Stimulated activated CD4-positive, alpha-beta T cell treated with anti-CD3 and anti-CD28 coated beads, Interleukin-12 subunit alpha, Interleukin-12 subunit beta, amount 100 ng/mL, for 24 hours (primary cell): ENCODE measurements at regions not wholly inside any gene's neighbourhood (a gene's known extent, or its start where the extent isn't known, plus 50 kb on each side); places are given as distances from the start of the nearest gene placed in this dataset.
"Not testable (repeated sequence)": the region's sequence is repeated elsewhere in the genome, so short reads cannot be mapped to it uniquely, and the experiment has no call there.

Source experiments
- DNase-seq, 2 experiments: peaks; one replicate each; pipeline ENCODE4 v3.0.0-alpha.2; 2020; ENCODE audit warnings: low read depth in 2 of 2

GRCh38 chr13:80177327-80177726 lies 163.6 kb downstream of the SPRY2 start:
- DNase-seq, result no peak

DNA sequence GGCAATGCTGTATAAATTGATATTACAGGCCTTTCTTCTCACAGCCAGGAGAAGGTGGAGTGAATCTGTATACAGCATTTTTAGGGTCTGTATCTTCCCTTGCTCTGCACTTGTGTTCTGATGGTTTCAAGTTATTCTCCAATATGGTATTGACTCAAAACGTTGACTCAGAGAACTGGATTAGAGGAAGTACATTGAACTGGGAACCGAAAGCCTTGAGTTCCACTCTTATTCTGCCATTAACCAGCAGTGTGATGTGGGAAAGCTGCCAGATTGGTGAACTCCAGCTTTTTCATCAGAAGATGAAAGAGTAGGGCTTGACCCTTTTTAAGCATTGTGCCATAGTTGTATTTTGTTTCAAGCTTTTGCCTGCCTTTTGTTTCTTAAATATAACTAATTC lies 167.7 kb downstream of the SPRY2 start:
- DNase-seq, result no peak

DNA sequence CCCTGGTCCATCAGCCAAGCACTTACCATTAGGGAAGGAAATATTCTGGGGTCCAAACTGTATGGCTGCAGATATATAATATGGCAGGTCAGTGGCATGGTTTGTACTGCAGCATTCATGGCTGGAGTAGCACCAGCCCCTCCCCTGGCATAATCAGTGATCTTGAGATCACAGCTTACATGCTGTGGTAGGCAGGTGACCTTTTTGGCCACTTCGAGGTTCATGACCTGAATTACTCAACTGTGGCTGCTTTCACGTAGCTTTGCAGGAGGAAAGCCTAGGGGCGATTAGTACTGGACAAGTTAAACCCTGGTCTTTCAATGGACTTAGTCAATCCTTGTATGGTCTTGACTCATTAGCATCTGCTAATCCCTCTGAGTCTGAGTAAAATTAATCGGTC lies 169.8 kb downstream of the SPRY2 start:
- no peak for DNase-seq

DNA sequence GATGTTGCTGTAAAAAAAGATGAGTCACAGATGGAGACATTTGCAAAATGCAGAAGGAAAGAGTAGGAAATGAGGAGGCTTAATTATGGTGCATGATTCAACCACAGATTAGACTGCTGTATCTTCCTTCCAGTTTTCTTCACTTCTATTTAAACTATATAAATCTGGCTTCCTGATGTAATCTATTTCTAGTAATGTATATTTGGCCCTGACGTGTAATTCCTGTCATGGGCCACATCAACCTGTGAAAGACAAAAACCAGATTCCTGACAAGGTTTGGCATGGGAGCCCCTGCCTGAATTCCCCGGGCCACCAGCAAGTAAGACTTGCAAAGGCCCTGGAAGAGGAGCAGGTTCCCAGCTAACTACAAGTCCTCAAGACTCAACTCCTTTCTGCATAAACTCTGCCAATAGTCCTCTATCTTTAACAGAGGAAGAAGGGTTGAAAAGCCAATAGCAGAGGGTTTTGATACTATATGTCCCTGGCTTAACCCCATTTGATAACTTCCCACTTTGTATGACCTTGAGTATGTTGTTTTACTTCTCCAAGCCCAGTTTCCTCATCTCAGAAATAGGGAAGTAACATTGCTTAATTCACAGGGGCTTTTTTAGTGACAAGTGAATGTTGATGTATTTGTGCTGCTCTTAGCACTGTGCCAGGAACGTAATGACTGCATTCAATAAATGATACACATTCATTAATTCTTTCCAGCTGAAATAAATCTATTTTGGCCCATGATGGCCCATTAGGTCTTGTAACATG lies 172.7 kb downstream of the SPRY2 start:
- DNase-seq, result no peak

- no peak for DNase-seq
Measured at GRCh38 chr13:80166352-80166751, 174.6 kb downstream of the SPRY2 start.

DNA sequence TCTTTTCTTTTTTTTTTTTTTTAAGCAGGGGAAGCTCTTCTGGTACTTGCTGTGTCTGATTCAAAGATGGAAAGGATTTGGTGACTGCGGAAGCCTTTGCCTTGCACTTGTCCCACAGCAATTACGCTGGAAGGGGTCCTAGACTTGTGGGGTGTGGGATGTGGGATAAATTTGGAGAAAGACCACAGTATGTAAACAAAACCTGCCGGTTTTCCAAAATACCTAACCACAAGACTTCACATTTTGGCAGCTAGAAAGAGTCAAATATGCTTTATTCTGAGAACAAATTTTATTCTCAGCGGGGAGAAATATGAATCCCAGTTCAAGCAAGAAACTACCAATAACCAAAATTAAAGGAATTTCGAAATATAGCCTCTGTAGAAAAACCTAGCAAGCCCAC lies 176.5 kb downstream of the SPRY2 start:
- no peak for DNase-seq

GRCh38 chr13:80161896-80162295 lies 179.0 kb downstream of the SPRY2 start:
- DNase-seq, result no peak

- DNase-seq, result no peak
Measured at GRCh38 chr13:80161219-80161618, 179.7 kb downstream of the SPRY2 start.

- DNase-seq, result no peak
Measured at GRCh38 chr13:80160110-80160509, 180.8 kb downstream of the SPRY2 start.

DNA sequence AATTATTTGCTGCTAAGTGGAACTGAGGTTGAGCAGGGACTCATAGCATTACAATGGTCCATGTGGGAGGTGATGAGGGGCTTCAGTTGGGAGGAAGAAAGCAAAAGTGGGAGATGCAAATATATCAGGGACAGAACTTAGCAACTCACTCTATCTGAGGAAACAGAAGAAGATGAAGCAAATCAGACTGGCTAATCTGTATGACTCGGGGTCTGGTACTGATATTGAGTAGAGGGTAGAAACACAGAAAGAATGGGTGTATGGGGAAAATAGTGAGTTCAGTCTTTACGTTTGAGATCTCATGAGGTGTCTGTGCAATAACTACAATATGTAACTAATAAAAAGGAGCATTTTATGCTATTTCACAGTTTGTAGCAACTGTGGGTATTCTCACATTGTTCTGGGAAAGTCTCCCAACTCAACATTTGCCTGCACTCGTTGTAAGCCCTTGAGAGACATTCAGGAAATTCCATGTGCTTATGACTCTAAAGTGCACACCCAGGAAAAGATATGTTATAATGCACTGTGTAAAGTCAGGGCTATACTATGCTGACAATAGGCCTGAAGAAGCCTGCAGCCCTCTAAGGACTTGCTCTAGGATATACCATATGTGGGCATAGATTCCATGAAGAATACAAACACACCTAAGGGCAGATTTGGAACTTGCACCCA lies 183.5 kb downstream of the SPRY2 start:
- no peak for DNase-seq

GRCh38 chr13:80152142-80152541 lies 188.8 kb downstream of the SPRY2 start:
- not testable (repeated sequence) for DNase-seq

DNA sequence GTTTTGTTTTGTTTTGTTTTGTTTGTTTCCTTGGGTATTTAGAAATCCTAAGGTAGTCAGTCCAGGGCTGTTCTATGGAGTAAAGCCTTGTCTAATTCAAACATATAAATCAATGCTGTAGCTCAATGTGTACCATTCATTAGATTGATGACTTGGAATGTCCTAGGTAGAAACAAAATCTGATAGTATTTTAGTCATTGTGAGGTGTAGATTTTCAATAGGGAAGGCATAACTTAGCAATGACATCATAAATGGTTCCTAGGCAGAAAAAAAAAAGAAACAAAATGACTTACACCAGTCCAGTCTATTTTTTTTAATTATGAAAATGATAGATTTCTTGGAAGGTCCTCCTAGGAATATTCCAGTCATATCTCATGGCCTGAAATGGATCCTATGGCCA lies 189.9 kb downstream of the SPRY2 start:
- no peak for DNase-seq

GRCh38 chr13:80149736-80150135 lies 191.2 kb downstream of the SPRY2 start:
- no peak for DNase-seq

DNA sequence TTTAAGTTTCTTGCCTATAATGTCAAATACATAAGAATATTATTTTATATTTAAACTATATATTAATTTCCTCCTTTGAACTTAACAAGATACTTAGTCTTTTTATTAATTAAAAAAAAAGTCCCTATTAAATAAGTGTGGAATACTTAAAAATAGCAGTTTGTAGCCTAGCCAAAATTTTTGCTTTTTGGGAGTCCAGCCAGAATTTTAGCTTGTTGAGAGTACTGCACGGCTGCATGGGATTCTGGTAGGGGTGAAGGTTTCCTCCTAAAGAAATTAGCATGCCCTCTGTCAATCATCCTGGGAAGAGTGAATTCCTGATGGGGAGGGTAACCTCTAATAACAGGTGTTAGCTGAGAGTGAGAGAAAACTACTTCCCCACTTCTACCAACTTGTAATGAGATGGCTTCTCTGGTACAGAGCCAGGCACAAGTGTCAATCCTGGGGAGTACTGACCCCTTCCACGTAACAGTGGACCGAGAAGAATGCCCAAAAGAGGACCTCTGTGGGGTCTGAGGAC lies 195.7 kb downstream of the SPRY2 start:
- no peak for DNase-seq

GRCh38 chr13:80144493-80144892 lies 196.4 kb downstream of the SPRY2 start:
- DNase-seq, result no peak

DNA sequence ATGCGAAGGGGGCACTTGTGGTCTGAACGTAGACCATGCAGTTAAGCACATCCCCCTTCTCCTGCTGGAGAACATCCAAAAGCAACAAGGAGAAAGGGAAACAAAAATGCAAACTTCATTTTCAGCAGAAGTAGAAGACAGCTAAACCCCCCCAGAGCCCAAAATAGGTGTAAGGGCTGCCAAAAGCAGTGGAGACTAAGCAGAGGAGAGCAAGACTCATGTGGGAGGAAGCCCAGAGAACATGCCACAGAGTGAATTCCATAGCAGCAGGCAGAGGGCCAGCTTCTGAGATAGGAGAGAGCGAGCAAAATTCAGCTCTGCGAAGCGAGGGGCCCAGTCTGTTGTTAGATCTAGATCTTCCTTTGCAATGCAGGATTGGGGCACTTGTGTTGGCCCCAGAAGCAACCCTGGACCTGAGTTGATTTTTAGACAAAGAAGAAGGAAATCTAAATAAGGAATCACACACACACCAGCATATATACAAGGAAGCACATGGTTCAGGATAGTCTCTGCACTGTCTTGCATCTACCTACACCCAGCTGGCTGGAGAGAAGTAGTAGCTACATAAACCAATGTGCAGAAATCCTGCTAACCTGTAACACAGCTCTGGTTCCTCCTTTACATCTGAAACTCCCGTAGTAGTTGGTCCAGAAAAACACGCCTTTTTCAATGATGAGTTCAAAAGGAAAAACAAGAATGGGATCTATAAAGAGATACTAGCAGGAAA lies 199.6 kb downstream of the SPRY2 start:
- no peak for DNase-seq

DNA sequence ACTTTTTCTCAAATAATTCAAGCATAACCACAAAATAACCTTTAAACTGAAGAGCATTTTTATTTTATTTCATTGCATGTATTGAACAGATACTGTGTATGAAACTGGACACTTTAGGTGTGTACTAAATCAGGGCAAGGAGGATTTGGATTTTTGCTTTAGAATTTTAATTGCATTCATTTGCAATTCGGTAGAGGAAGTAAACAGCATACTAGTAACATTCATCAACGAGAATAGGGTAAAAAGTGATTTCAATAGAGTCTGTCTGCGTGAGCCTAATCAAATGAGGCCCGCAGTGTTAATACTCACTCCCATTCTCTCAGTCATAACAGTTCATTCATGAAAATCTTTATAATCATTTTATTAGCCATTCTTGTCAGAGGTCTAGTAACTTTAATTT lies 200.2 kb downstream of the SPRY2 start:
- no peak for DNase-seq

DNA sequence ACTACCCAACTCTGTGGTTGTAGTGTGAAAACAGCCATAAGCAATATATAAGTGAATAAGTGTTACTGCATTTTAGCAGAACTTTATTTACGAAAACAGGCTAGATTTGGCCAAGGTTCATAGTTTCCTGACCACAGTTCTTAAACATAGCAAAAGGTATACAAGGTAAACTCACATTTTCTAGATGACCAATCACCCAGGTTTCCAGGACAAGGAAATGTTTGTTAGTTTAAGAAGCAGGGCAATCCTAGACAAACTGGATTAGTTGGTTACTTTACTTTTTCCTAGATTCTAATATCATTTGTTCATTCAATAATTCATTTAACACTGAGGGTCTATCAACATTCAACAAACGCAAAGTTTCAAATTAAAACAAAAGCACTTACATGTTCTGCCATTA lies 201.7 kb downstream of the SPRY2 start:
- DNase-seq, result no peak

- no peak for DNase-seq
Measured at GRCh38 chr13:80137994-80138393, 202.9 kb downstream of the SPRY2 start.

DNA sequence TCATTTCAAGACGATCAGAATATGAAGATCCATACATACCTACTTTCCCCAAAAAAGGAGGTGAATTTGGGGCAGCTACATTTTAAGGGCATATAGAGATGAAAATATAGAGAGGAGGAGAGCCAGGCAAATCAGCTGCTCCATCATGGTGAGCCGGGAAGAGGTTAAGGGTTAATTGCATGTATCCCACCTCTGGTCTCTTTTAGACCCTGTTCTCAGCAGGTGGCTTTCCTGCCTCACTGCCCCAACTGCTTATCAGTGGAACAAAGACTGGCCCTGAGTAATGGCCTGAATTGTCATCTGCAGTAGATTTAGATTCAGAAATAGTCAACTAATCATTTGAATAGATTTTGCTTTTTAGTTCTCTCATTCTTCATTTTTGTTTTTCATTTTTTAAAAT lies 206.6 kb downstream of the SPRY2 start:
- no peak for DNase-seq

- DNase-seq, result no peak
Measured at GRCh38 chr13:80133631-80134261, 207.2 kb downstream of the SPRY2 start.
